ENCODE measurements at regions not wholly inside any gene's neighbourhood (a gene's known extent, or its start where the extent isn't known, plus 50 kb on each side); places are given as distances from the start of the nearest gene placed in this dataset.

- TF ChIP-seq CTCF (IDR thresholded peaks at IDR 0.05) (no peak), POLR2AphosphoS5 (IDR thresholded peaks at IDR 0.05) (no peak), POLR2A (IDR thresholded peaks at IDR 0.05) (no peak)
Measured at GRCh38 chr9:21730899-21731298, 71.5 kb upstream of the MTAP start.

Data from gastroesophageal sphincter (tissue), 3 donors.